HepG2 (cell line): ENCODE measurements at regions not wholly inside any gene's neighbourhood (a gene's known extent, or its start where the extent isn't known, plus 50 kb on each side); places are given as distances from the start of the nearest gene placed in this dataset.

ENCODE experiments used
- ATAC-seq: fragments of 200-7000 bp; cut with Tn5 transposase; 3 replicates; pipeline ENCODE4 v1.9.1; 2020; ENCODE audit warnings: mild to moderate bottlenecking, moderate library complexity
- BruUV-seq: library from RNA; stranded (reverse); fragments of 400-500 nt; replicated peaks from 2 replicates; lab custom pipeline; 2021; lab: Mats Ljungman, UMichigan
- CTCF ChIA-PET: fragments of 300-600 bp; formaldehyde crosslinking; extraction: SDS; loops from one replicate; lab custom pipeline; 2021; ENCODE audit warnings: low total read pairs, inconsistent platforms, low intra/inter-chr PET ratio; lab: Yijun Ruan, JAX
- POLR2A ChIA-PET: fragments of 350-600 bp; sonication (Branson Sonifier 250); formaldehyde crosslinking; loops from one replicate; lab custom pipeline; 2020; ENCODE audit warnings: antibody characterized with exemption, inconsistent platforms; lab: Yijun Ruan, JAX
- DNase-seq: peaks from one replicate; pipeline ENCODE4 v3.0.0-alpha.2; 2015; ENCODE audit warnings: low spot score
- FAIRE-seq: peaks from 3 replicates; lab custom pipeline; 2011; peaks lifted over from hg19 to GRCh38; lab: Jason Lieb, UNC
- H2AFZ ChIP-seq: one replicate; pipeline ENCODE4 v1.6.1; 2011; ENCODE audit warnings: low read length, inconsistent platforms
- H3K27ac ChIP-seq: fragments of 300-600 bp; 3 replicates; pipeline ENCODE4 v1.8.0; 2011; ENCODE audit warnings: mixed run types, mild to moderate bottlenecking, mixed read lengths, low read length, inconsistent platforms; ENCODE audit not compliant: insufficient read depth; ENCODE audit errors: extremely low read length
- H3K27me3 ChIP-seq, 2 experiments: fragments of 200-600 bp in 1 of 2; 2 replicates in 1 of 2; 3 replicates in 1 of 2; pipeline versions ENCODE4 v1.6.0 to v1.8.0; 2011; ENCODE audit warnings: low read length in 2 of 2, mild to moderate bottlenecking in 2 of 2, moderate library complexity in 2 of 2, inconsistent platforms in 1 of 2; ENCODE audit not compliant: insufficient read depth in 2 of 2, control insufficient read depth in 1 of 2
- H3K36me3 ChIP-seq, 2 experiments: fragments of 200-600 bp in 1 of 2; replicated peaks in 1 of 2; 2 replicates in 1 of 2; 3 replicates in 1 of 2; pipeline versions ENCODE4 v1.5.1 to v1.8.0; 2011; ENCODE audit warnings: low read length in 2 of 2, inconsistent platforms in 1 of 2; ENCODE audit not compliant: insufficient read depth in 2 of 2, control insufficient read depth in 1 of 2
- H3K4me1 ChIP-seq: 2 replicates; pipeline ENCODE4 v1.5.1; 2012; ENCODE audit warnings: low read length, inconsistent platforms; ENCODE audit not compliant: insufficient read depth
- H3K4me2 ChIP-seq: 2 replicates; pipeline ENCODE4 v1.6.0; 2011; ENCODE audit warnings: low read depth, low read length, inconsistent platforms
- H3K4me3 ChIP-seq, 3 experiments: fragments of 200-600 bp in 1 of 3; sonication (generic), shearing (Covaris generic) in 1 of 3; replicated peaks in 1 of 3; 2 replicates each; pipeline ENCODE4 v1.5.1; 2011 to 2016; ENCODE audit warnings: low read length in 3 of 3, inconsistent platforms in 2 of 3, low read depth in 2 of 3, mild to moderate bottlenecking in 2 of 3, control low read depth in 1 of 3, mixed read lengths in 1 of 3; ENCODE audit not compliant: insufficient read depth in 1 of 3
- H3K79me2 ChIP-seq: one replicate; pipeline ENCODE4 v1.6.1; 2011; ENCODE audit warnings: low read length, inconsistent platforms; ENCODE audit not compliant: insufficient read depth
- H3K9ac ChIP-seq: 2 replicates; pipeline ENCODE4 v1.6.0; 2011; ENCODE audit warnings: mild to moderate bottlenecking, low read depth, low read length, inconsistent platforms; ENCODE audit not compliant: insufficient read depth
- H3K9me3 ChIP-seq: 2 replicates; pipeline ENCODE4 v1.5.1; 2012; ENCODE audit warnings: mild to moderate bottlenecking, low read length
- H4K20me1 ChIP-seq: 2 replicates; pipeline ENCODE4 v1.6.0; 2011; ENCODE audit warnings: inconsistent platforms, mild to moderate bottlenecking, low read length, moderate library complexity; ENCODE audit not compliant: insufficient read depth
- ETV5 ChIP-seq: IDR thresholded peaks from 2 replicates; pipeline ENCODE4 v1.6.1; 2018; ENCODE audit warnings: missing biosample characterization, missing genetic modification reagents, inconsistent platforms, borderline replicate concordance
- HNF4G ChIP-seq, 2 experiments: sonication (generic) in 1 of 2; formaldehyde crosslinking in 1 of 2; IDR thresholded peaks; 2 replicates each; pipeline versions ENCODE4 v1.4.0 to v1.6.1; 2011 to 2020; ENCODE audit warnings: borderline replicate concordance in 2 of 2, low read depth in 2 of 2, mild to moderate bottlenecking in 2 of 2, low read length in 1 of 2, missing genetic modification reagents in 1 of 2, moderate library complexity in 1 of 2
- NFIB ChIP-seq: sonication (generic); formaldehyde crosslinking; IDR thresholded peaks from 2 replicates; pipeline ENCODE4 v1.9.0; 2021; ENCODE audit warnings: missing genetic modification reagents, mild to moderate bottlenecking, borderline replicate concordance
- TCF7L2 ChIP-seq: IDR thresholded peaks from 2 replicates; pipeline ENCODE4 v1.6.1; 2011; ENCODE audit warnings: mild to moderate bottlenecking, low read depth, low read length, moderate library complexity
- TSC22D2 ChIP-seq: sonication (generic); formaldehyde crosslinking; IDR thresholded peaks from 2 replicates; pipeline ENCODE4 v1.5.1; 2020; ENCODE audit warnings: missing genetic modification reagents, mild to moderate bottlenecking, borderline replicate concordance
- ZBTB34 ChIP-seq: sonication (generic); formaldehyde crosslinking; IDR thresholded peaks from 2 replicates; pipeline ENCODE4 v1.8.0; 2022; ENCODE audit warnings: mild to moderate bottlenecking, missing genetic modification reagents
- ZBTB43 ChIP-seq: sonication (generic); formaldehyde crosslinking; conservative IDR thresholded peaks from 2 replicates; pipeline ENCODE4 v1.4.0; 2020; ENCODE audit warnings: missing genetic modification reagents
- ZNF101 ChIP-seq: sonication (generic); formaldehyde crosslinking; IDR thresholded peaks from 2 replicates; pipeline ENCODE4 v1.4.0; 2020; ENCODE audit warnings: mild to moderate bottlenecking, low read depth, missing genetic modification reagents, borderline replicate concordance
- ZNF333 ChIP-seq: sonication (generic); formaldehyde crosslinking; IDR thresholded peaks from 2 replicates; pipeline ENCODE4 v1.4.0; 2020; ENCODE audit warnings: mild to moderate bottlenecking, missing genetic modification reagents, borderline replicate concordance
- ZNF558 ChIP-seq: sonication (generic); formaldehyde crosslinking; IDR thresholded peaks from 2 replicates; pipeline ENCODE4 v1.9.0; 2022; ENCODE audit warnings: mild to moderate bottlenecking, missing genetic modification reagents, borderline replicate concordance
- ZNF570 ChIP-seq: sonication (generic); formaldehyde crosslinking; IDR thresholded peaks from 2 replicates; pipeline ENCODE4 v1.4.0; 2020; ENCODE audit warnings: mild to moderate bottlenecking, missing genetic modification reagents, borderline replicate concordance
- ZNF607 ChIP-seq: sonication (generic); formaldehyde crosslinking; IDR thresholded peaks from 2 replicates; pipeline ENCODE4 v1.5.1; 2020; ENCODE audit warnings: missing genetic modification reagents, mild to moderate bottlenecking, borderline replicate concordance
- ZNF619 ChIP-seq: sonication (generic); formaldehyde crosslinking; IDR thresholded peaks from 2 replicates; pipeline ENCODE4 v1.4.0; 2020; ENCODE audit warnings: mild to moderate bottlenecking, missing genetic modification reagents
- ZNF678 ChIP-seq: sonication (generic); formaldehyde crosslinking; IDR thresholded peaks from 2 replicates; pipeline ENCODE4 v1.4.0; 2020; ENCODE audit warnings: mild to moderate bottlenecking, missing genetic modification reagents
- ZNF800 ChIP-seq: sonication (generic); formaldehyde crosslinking; IDR thresholded peaks from 2 replicates; pipeline ENCODE4 v1.4.0; 2020; ENCODE audit warnings: missing genetic modification reagents
- WGBS: methylation state at CpG from one replicate; pipeline ENCODE4 v1.1.6; 2017; ENCODE audit warnings: low lambda C conversion rate; 5-methylcytosine and 5-hydroxymethylcytosine counted together
- in situ Hi-C: cut with HindIII; loops from 2 replicates; pipeline ENCODE4 v1.10.0; 2017; ENCODE audit warnings: low pct_unique_long_range_greater_than_20kb; ENCODE audit not compliant: extremely low pct_ligation_motif_present
- intact Hi-C: fragments of 100-400 bp; cut with micrococcal nuclease; formaldehyde crosslinking; loops from one replicate; pipeline ENCODE4 v1.10.0; 2022; ENCODE audit not compliant: unreplicated experiment
- TF ChIP-seq, protein P1 (sequence below): sonication (generic); formaldehyde crosslinking; IDR thresholded peaks from 2 replicates; pipeline ENCODE4 v1.4.0; 2020; ENCODE audit warnings: missing genetic modification reagents, mild to moderate bottlenecking, borderline replicate concordance
- TF ChIP-seq, protein P2 (sequence below): sonication (generic); formaldehyde crosslinking; IDR thresholded peaks from 2 replicates; pipeline ENCODE4 v1.4.0; 2020; ENCODE audit warnings: mild to moderate bottlenecking, low read depth, missing genetic modification reagents

GRCh38 chr7:52911326-52911725 lies 124.1 kb upstream of the POM121L12 start:
- Histone ChIP-seq H2AFZ (no peak overlapping the region), H3K4me1 (no peaks in the 10 kb centered on the region), H3K4me3 (no peak overlapping the region), H3K9ac (no peak overlapping the region), H3K27me3 (no peaks in the 10 kb centered on the region), H3K27ac (no peak overlapping the region), H3K9me3 (peaks cover 49% of the 10 kb centered on the region), H3K79me2 (no peaks in the 10 kb centered on the region), H3K36me3 (no peaks in the 10 kb centered on the region), H3K4me2 (no peak overlapping the region), H4K20me1 (no peaks in the 10 kb centered on the region)
- 0% methylated on average over 1 of the region's 7 CpGs for WGBS
- no peak for ATAC-seq
- POLR2A ChIA-PET = no interaction called here
- intact Hi-C loops = no loop called here
- in situ Hi-C loops = loop anchor here (25.0 kb wide), 1 partner anchor 1474 kb away; no protein-coding TSS in a partner anchor
- no peak for FAIRE-seq
- no TSS peak for BruUV-seq
- no peak for DNase-seq
- CTCF ChIA-PET = no interaction called here
- no peak for TF ChIP-seq ZNF333 (CRISPR knock-in tag)
- TF ChIP-seq, protein P1, sequence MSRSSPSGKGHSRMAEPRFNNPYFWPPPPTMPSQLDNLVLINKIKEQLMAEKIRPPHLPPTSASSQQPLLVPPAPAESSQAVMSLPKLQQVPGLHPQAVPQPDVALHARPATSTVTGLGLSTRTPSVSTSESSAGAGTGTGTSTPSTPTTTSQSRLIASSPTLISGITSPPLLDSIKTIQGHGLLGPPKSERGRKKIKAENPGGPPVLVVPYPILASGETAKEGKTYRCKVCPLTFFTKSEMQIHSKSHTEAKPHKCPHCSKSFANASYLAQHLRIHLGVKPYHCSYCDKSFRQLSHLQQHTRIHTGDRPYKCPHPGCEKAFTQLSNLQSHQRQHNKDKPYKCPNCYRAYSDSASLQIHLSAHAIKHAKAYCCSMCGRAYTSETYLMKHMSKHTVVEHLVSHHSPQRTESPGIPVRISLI (CRISPR knock-in tag) = no peak
- TF ChIP-seq ZBTB43 (CRISPR knock-in tag) = no peak
- TF ChIP-seq TSC22D2 (CRISPR knock-in tag) = no peak
- TF ChIP-seq ZBTB34 (CRISPR knock-in tag) = no peak
- TF ChIP-seq ZNF607 (CRISPR knock-in tag) = no peak
- TF ChIP-seq ZNF101 (CRISPR knock-in tag) = no peak
- TF ChIP-seq ZNF558 (CRISPR knock-in tag) = no peak
- no peak for TF ChIP-seq ETV5 (CRISPR knock-in tag)
- TF ChIP-seq ZNF570 = no peak
- no peak for TF ChIP-seq ZNF800 (CRISPR knock-in tag)
- TF ChIP-seq, protein P2, sequence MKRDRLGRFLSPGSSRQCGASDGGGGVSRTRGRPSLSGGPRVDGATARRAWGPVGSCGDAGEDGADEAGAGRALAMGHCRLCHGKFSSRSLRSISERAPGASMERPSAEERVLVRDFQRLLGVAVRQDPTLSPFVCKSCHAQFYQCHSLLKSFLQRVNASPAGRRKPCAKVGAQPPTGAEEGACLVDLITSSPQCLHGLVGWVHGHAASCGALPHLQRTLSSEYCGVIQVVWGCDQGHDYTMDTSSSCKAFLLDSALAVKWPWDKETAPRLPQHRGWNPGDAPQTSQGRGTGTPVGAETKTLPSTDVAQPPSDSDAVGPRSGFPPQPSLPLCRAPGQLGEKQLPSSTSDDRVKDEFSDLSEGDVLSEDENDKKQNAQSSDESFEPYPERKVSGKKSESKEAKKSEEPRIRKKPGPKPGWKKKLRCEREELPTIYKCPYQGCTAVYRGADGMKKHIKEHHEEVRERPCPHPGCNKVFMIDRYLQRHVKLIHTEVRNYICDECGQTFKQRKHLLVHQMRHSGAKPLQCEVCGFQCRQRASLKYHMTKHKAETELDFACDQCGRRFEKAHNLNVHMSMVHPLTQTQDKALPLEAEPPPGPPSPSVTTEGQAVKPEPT (CRISPR knock-in tag) = no peak
- no peak for TF ChIP-seq NFIB (CRISPR knock-in tag)
- no peak for TF ChIP-seq ZNF619 (CRISPR knock-in tag)
- no peak for TF ChIP-seq ZNF678 (CRISPR knock-in tag)
- TF ChIP-seq HNF4G (IDR thresholded peaks at IDR 0.05; ENCODE audit: borderline replicate concordance, low read depth, low read length) = no peak
- no peak for TF ChIP-seq HNF4G (CRISPR knock-in tag; IDR thresholded peaks at IDR 0.05; ENCODE audit: borderline replicate concordance, low read depth)
- TF ChIP-seq TCF7L2 = no peak
